Tibial artery (tissue), 4 donors: ENCODE measurements at regions not wholly inside any gene's neighbourhood (a gene's known extent, or its start where the extent isn't known, plus 50 kb on each side); places are given as distances from the start of the nearest gene placed in this dataset.

Experiments used
- DNase-seq, 2 donors: peaks; one replicate each; pipeline ENCODE4 v3.0.0-alpha.2; 2019
- H3K27ac ChIP-seq, 2 donors: fragments of 200-600 bp; sonication (generic) in 1 of 2; 1 replicate in 1 of 2; 2 replicates in 1 of 2; pipeline ENCODE4 v1.5.1; 2018 to 2019; ENCODE audit warnings: mild to moderate bottlenecking in 1 of 2
- H3K27me3 ChIP-seq, 2 donors: fragments of 200-600 bp; sonication (generic) in 1 of 2; one replicate each; pipeline versions ENCODE4 v1.5.1 to v1.6.0; 2016 to 2019
- H3K36me3 ChIP-seq, 3 donors: fragments of 200-600 bp; sonication (generic) in 2 of 3; one replicate each; pipeline ENCODE4 v1.5.1; 2016 to 2019; ENCODE audit warnings: mild to moderate bottlenecking in 2 of 3
- H3K4me1 ChIP-seq, 4 donors: fragments of 200-600 bp; sonication (generic) in 2 of 4; 1 replicate in 3 of 4; 2 replicates in 1 of 4; pipeline ENCODE4 v1.5.1; 2016 to 2019
- H3K4me3 ChIP-seq, 2 donors: fragments of 200-600 bp; sonication (generic) in 1 of 2; 1 replicate in 1 of 2; 2 replicates in 1 of 2; pipeline ENCODE4 v1.5.1; 2018 to 2019; ENCODE audit warnings: mild to moderate bottlenecking in 2 of 2
- H3K9me3 ChIP-seq, 3 donors: fragments of 200-600 bp; sonication (generic) in 1 of 3; one replicate each; pipeline ENCODE4 v1.5.1; 2016 to 2019
- intact Hi-C: fragments of 100-400 bp; cut with DNase I; formaldehyde crosslinking; loops from one replicate; pipeline ENCODE4 v1.15.0; 2023; ENCODE audit warnings: low total_unique reads
- TF ChIP-seq, protein P1 (sequence below), 2 experiments: fragments of 200-600 bp in 1 of 2; fragments of 450-650 bp in 1 of 2; IDR thresholded peaks; one replicate each; pipeline ENCODE4 v1.5.1; 2017 to 2019; ENCODE audit warnings: antibody characterized with exemption in 2 of 2, mild to moderate bottlenecking in 1 of 2, moderate library complexity in 1 of 2

DNA sequence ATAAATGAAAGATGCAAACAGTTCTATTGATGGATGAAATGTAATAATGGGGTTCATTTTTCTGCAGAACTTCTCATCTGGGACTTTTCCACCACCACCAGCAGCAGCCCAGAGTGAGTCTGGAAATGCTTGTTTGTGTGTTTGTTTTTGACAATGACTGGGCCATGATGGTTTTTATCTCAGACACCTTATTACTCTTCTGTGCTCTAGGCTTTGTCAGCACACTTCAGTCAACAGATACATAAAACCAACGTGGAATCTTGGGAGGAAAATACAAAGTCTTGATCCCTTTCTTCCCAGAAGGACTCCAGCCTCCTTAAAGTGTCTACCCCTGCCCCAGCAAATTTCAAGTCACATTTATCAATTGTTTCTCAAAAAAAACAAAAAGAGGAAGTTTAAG lies 134.0 kb downstream of the MREG start:
- no peak overlapping the region for H3K4me3 ChIP-seq
- no peaks in the 10 kb centered on the region for H3K36me3 ChIP-seq
- DNase-seq, result no peak
- peaks cover 0 to 19% (median under 1%) of the 10 kb centered on the region in 4 donors for H3K4me1 ChIP-seq
- H3K27me3 ChIP-seq, result no peaks in the 10 kb centered on the region
- peaks cover 0 to 4% (median 0%) of the 10 kb centered on the region in 3 donors for H3K9me3 ChIP-seq
- intact Hi-C loops, result no loop called here
- no peak overlapping the region for H3K27ac ChIP-seq
- TF ChIP-seq, protein P1, sequence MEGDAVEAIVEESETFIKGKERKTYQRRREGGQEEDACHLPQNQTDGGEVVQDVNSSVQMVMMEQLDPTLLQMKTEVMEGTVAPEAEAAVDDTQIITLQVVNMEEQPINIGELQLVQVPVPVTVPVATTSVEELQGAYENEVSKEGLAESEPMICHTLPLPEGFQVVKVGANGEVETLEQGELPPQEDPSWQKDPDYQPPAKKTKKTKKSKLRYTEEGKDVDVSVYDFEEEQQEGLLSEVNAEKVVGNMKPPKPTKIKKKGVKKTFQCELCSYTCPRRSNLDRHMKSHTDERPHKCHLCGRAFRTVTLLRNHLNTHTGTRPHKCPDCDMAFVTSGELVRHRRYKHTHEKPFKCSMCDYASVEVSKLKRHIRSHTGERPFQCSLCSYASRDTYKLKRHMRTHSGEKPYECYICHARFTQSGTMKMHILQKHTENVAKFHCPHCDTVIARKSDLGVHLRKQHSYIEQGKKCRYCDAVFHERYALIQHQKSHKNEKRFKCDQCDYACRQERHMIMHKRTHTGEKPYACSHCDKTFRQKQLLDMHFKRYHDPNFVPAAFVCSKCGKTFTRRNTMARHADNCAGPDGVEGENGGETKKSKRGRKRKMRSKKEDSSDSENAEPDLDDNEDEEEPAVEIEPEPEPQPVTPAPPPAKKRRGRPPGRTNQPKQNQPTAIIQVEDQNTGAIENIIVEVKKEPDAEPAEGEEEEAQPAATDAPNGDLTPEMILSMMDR (IDR thresholded peaks at IDR 0.05), result no peak

- intact Hi-C loops, result no loop called here
- TF ChIP-seq, protein P1 (IDR thresholded peaks at IDR 0.05), result no peak
- H3K36me3 ChIP-seq, result no peaks in the 10 kb centered on the region
- H3K9me3 ChIP-seq, result peaks cover 0 to 4% (median 0%) of the 10 kb centered on the region in 3 donors
- peaks cover 0 to 15% (median 0%) of the 10 kb centered on the region in 4 donors for H3K4me1 ChIP-seq
- no peaks in the 10 kb centered on the region for H3K27me3 ChIP-seq
- H3K27ac ChIP-seq, result no peak overlapping the region
- no peak for DNase-seq
- no peak overlapping the region for H3K4me3 ChIP-seq
Measured at GRCh38 chr2:215878476-215879063, 134.8 kb downstream of the MREG start.

GRCh38 chr2:215876937-215877238 lies 136.5 kb downstream of the MREG start:
- TF ChIP-seq, protein P1 (IDR thresholded peaks at IDR 0.05), result no peak
- Histone ChIP-seq H3K9me3 (peaks cover 0 to 4% (median 0%) of the 10 kb centered on the region in 3 donors), H3K27ac (no peak overlapping the region), H3K4me3 (no peak overlapping the region), H3K4me1 (peaks cover 0 to 15% (median 0%) of the 10 kb centered on the region in 4 donors), H3K27me3 (no peaks in the 10 kb centered on the region), H3K36me3 (no peaks in the 10 kb centered on the region)
- no peak for DNase-seq
- intact Hi-C loops, result no loop called here

- no peak for DNase-seq
- peaks cover 0 to 12% (median 0%) of the 10 kb centered on the region in 4 donors for H3K4me1 ChIP-seq
- H3K9me3 ChIP-seq, result peaks cover 0 to 4% (median 0%) of the 10 kb centered on the region in 3 donors
- H3K27ac ChIP-seq, result no peak overlapping the region
- intact Hi-C loops, result no loop called here
- H3K4me3 ChIP-seq, result no peak overlapping the region
- TF ChIP-seq, protein P1 (IDR thresholded peaks at IDR 0.05), result no peak
- H3K27me3 ChIP-seq, result no peaks in the 10 kb centered on the region
- H3K36me3 ChIP-seq, result no peaks in the 10 kb centered on the region
Measured at GRCh38 chr2:215876139-215876936, 137.0 kb downstream of the MREG start.

- H3K36me3 ChIP-seq, result no peaks in the 10 kb centered on the region
- TF ChIP-seq, protein P1 (IDR thresholded peaks at IDR 0.05), result no peak
- intact Hi-C loops, result no loop called here
- no peak overlapping the region for H3K4me3 ChIP-seq
- H3K4me1 ChIP-seq, result peaks cover 0 to 5% (median 0%) of the 10 kb centered on the region in 4 donors
- H3K9me3 ChIP-seq, result peaks cover 0 to 4% (median 0%) of the 10 kb centered on the region in 3 donors
- H3K27me3 ChIP-seq, result no peaks in the 10 kb centered on the region
- DNase-seq, result no peak
- no peak overlapping the region for H3K27ac ChIP-seq
Measured at GRCh38 chr2:215874418-215874817, 138.9 kb downstream of the MREG start.
